CD4-positive, alpha-beta T cell treated with Interleukin-17A for 4 hours (primary cell): ENCODE measurements at regions not wholly inside any gene's neighbourhood (a gene's known extent, or its start where the extent isn't known, plus 50 kb on each side); places are given as distances from the start of the nearest gene placed in this dataset.

ENCODE experiments used
- DNase-seq: peaks from one replicate; pipeline ENCODE4 v3.0.0-alpha.2; 2020; ENCODE audit warnings: mixed read lengths

DNA sequence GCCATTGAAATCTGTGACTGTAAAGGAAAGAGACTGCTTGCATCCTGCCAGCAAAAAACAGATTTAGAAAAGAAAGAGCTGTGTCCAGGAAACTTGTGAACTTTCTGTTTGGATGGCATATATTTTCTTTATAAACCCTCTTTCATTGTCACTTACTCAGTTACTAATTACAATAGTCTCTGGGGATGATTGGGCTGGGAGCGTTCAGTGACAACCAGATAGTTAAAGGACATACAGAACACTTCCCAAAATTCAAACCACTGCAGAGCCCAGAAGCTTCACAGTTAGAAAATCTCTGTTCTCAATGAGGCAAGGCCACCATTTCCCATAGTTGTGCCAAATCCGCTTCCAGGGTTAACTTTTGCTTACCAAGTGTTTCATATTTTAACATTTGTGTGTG is 98.6 kb upstream of the TAB2 start:
- no peak for DNase-seq

GRCh38 chr6:149220882-149221773 is 96.4 kb upstream of the TAB2 start:
- no peak for DNase-seq

- DNase-seq = no peak
These were observed 95.8 kb upstream of the TAB2 start for GRCh38 chr6:149221774-149222070.

GRCh38 chr6:149223120-149223903 is 94.2 kb upstream of the TAB2 start:
- no peak for DNase-seq

DNA sequence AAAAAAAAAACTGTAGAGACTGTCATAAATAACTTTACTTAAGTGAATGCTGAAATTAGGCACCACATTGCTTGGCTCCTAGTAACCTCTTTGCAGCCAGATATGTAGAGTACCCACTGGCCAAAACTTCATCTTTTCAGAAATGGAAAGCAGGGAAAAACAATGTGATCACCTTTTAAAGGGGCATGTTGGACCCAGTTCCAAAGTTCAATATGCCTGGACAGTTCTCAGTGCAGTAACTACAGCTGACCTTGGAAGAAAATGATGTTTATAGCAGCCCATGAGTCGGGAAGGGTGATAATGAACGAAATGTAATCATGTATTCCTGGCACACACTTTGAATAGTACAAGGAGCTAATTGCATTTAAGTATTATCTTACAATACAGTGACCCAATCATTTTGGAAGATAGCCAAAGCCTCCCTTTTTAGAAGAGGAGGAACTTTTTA is 93.6 kb upstream of the TAB2 start:
- DNase-seq = no peak

- DNase-seq = no peak
These were observed 93.1 kb upstream of the TAB2 start for GRCh38 chr6:149224399-149224798.

- no peak for DNase-seq
These were observed 92.1 kb upstream of the TAB2 start for GRCh38 chr6:149225370-149225769.

- no peak for DNase-seq
These were observed 91.6 kb upstream of the TAB2 start for GRCh38 chr6:149225946-149226345.

GRCh38 chr6:149227796-149228195 is 89.7 kb upstream of the TAB2 start:
- no peak for DNase-seq

DNA sequence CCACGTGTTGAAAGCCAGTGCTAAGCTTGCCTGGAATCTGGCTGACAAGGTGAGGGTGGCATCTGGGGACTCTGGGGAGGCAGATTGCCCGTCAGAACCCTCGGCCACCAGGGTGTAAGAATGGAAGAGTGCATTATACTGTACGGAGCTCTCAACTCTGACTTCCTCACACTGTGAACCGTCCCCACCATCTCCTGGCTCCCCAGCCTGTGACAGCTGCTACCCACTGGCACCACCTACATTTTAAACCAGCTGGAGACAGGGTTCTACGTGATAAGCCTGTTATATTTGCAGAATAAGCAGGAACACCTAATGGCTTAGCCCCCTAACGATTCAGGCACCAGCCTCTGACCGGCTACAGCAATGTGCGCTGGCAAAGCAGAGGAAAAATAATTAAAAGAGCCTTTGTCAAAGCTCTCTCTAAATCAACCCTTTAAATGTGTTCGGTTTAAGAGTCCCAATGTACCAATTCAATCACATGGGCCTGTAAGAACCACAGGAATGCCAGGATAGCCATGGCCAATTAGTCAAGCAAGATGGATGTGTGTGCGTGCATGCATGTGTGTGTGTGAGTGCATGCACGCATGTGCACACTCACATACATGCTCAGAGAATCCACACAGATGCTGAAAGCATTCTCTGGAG is 89.1 kb upstream of the TAB2 start:
- no peak for DNase-seq

- DNase-seq = no peak
These were observed 88.4 kb upstream of the TAB2 start for GRCh38 chr6:149229096-149229495.

GRCh38 chr6:149230712-149231460 is 86.6 kb upstream of the TAB2 start:
- no peak for DNase-seq

DNA sequence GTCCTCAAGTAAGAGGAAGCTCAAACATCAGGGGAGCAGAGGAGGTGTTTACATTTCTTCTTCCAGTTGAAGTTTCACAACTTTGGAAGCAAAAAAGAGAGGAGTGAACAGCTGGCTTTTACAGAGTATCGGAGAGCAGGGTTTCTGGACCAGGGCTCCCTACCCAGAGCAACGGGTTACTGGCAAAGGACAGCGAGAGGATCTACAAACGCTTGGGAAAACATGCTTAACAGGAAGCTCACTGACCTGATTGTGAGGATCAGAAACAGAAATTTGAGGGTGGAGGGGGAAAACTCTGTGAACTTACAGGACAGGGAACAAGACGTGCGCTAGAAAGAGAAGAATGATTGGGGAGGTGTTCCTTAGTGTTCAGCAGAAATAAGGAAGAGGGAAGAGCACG is 85.7 kb upstream of the TAB2 start:
- DNase-seq = no peak

DNA sequence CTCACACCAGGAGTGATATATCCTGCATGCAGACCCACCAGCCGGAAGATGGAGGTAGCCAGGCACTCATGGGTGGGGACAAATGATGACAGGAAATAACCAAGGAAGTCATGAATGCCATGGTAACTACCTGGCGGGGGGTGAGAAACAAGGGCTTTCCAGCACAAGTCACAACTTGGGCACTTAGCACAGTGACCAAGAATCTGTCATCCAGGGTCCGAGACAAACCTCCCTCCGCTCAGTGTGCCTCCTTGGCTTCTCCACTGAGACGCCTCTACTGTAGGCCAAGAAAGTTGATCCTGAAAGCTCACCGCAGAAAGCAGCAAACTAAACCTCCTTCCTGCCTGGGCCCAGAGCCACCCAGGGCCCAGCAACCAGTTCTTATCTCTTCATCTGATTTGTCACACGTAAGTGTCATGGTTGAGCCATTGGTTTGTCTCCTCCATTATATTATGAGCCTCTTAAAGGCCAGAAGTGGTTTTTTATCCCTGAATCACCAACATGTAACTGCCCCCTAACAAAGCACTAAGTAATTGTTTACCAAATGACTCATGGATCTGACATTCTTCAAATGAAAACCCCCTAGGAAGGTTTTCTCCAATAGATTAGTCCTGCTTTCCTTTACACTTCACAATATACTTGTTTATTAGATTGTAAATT is 84.3 kb upstream of the TAB2 start:
- peak; percentile 72 for DNase-seq

DNA sequence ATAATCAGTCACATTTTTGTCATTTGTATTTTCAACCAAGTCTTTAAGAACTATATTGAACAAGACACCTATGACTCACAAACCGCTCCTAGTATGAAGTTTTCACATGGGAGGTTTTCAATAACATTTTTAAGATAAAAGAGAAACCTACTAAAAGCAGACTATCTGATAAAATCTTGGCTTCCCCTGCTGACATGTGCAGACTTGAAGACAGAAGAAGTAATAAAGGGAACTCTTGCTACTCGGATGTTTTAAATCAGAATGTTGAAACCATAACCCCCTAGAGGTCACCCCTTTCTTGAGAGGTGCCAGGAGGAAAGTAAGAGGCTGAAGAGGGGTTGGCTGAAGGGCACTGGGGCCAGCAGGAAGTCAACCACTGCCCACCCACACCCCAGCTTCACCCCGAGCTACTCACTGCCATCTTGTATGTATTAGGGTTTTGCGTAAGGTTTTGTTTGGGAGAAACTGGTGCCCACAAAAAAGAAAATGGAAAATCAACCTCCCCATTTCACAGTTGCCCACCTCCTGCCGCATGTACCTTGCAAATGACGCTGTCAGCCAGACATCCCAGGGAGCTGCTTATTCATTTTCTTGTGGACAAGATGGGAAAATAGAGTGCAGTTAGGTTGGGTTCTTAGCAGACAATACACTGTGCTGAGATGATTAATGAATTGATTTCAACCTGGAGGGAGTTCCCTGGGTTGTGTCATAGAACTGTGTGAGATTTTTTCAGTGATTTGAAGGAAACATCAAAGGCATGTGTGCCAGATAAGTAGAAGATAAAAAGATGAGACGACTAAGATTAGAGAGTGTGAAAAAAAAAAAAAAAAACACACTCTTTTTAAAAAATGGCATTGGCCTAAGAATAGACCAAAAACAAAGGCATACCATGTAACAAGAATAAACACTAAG is 83.2 kb upstream of the TAB2 start:
- DNase-seq = peak; percentile 51

DNA sequence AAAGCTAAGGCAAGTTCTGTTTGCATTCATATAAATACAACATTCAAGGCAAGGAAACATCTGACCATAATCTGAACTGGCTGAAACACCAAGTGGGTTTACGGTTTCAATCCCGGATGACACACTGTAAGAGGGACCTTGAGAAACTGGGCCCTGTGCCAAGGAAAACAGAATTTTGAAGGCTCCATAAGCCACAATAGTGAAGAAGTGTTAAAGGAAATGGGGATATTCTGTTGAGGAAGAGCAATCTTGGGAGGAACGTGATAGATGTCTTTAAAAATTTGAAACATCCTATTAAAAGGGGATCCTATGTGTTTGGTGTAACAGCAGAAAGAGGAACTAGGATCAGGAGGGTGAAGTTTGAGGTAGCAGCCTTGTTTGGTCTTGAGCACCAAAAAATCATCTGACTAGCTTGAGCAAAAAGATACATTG is 82.4 kb upstream of the TAB2 start:
- DNase-seq = peak; percentile 21

DNA sequence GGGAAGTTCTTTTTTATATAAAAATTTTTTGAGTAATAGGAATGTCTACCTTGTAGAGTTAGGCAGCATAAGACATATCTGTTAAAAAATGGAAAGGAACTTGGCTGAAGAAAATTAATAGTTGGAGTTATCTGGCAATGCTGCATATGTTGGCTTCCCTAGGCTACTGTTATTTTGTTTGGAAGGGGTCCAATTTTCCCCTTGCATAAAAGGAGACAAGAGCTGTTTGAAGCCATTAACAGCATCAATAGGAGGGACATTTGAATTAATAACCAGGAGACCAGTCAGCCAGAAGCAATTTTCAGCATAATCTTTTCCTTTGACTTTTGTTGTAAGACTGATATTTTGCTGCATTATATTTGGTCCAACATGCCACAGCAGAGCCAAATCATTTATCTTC is 80.9 kb upstream of the TAB2 start:
- DNase-seq = no peak

DNA sequence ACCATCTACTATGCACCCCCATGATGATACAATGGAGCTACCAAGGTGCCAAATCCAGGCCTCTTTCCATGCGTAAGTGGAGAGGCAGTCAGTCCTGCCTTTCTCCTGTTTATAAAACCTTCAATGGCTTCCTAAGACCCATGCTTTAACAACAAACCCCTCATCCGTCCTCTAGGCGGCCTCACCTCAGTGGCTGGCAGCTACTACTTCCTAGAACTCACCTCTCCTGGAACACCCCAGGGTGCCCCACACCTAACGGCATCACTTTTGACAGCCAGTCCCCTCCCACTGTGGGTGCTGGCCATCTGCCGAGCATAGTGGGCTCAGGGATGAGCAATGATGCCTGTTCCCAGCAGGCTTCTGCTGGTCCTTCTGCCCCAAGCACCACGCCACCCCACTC is 80.0 kb upstream of the TAB2 start:
- no peak for DNase-seq

GRCh38 chr6:149239573-149240209 is 77.8 kb upstream of the TAB2 start:
- no peak for DNase-seq

DNA sequence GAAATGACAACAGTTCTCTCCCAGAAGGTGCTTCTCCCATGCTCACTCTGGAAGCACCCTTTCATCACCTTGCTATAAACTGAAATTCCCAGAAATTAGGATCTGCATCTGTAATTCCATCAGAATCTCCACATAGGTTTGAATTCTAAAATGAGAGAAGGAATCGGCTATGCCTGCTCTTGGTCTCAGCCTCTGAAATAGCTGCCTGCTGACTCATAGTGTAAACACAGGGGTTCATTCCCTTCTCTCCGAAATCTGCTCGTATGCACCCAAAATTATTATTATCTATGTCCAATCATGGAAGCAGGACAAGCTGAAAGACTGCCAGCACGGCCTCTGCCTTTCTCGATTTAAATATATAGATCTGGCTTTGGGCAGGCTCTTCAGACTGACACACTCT is 74.6 kb upstream of the TAB2 start:
- DNase-seq = no peak

GRCh38 chr6:149244105-149244504 is 73.4 kb upstream of the TAB2 start:
- DNase-seq = no peak
